ENCODE measurements at regions not wholly inside any gene's neighbourhood (a gene's known extent, or its start where the extent isn't known, plus 50 kb on each side); places are given as distances from the start of the nearest gene placed in this dataset.

- H3K4me3 ChIP-seq (ENCODE audit: low read depth, low read length), result no peak overlapping the region
Measured at GRCh38 chr18:10056506-10056905, 142.7 kb downstream of the VAPA start.

GRCh38 chr18:10057401-10057893 lies 143.6 kb downstream of the VAPA start:
- no peak overlapping the region for H3K4me3 ChIP-seq (ENCODE audit: low read depth, low read length)

GRCh38 chr18:10057894-10058791 lies 144.3 kb downstream of the VAPA start:
- H3K4me3 ChIP-seq (ENCODE audit: low read depth, low read length), result no peak overlapping the region

DNA sequence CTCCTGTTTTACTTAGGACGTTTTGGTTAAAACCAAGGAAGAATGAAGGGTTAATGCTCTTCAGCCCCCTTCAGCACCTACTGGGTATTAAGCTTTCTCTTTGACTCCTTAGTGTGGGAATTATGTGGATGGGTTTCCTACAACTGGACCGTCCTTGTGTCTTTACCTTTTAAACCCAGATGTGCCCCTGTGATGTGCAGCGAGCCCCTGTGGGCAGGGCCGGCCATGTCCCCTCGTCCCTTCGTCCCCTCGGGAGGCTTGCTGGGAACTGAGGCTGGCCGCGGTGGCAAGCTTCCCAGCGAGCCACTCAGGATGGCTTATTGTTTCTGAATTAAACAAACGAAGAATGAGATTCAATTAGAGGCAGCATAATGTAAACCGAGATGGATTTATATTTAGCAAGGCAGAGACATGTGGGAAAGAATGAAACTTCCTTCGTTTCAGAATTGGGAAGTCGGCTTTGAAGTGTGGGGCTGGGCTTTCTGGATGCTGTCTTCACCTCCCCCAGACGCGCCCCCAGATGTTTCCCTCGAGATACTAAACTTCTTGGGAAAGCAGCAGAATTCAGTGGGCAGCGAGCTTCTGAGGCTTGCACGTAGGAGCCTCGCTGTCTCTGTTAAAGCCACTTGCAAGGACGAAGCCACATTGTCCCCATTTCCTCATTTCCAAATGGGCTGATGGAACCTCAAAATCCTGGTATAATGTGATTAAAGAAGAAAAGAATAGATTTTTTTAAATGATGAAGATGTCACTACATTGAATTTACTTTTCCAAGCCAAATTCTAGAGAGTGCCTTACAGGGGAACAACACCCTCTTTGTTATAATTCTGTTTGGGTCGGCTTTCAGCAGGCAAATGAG lies 146.0 kb downstream of the VAPA start:
- H3K4me3 ChIP-seq (ENCODE audit: low read depth, low read length), result no peak overlapping the region

GRCh38 chr18:10060469-10060782 lies 146.6 kb downstream of the VAPA start:
- H3K4me3 ChIP-seq (ENCODE audit: low read depth, low read length), result no peak overlapping the region

- no peak overlapping the region for H3K4me3 ChIP-seq (ENCODE audit: low read depth, low read length)
Measured at GRCh38 chr18:10060841-10061240, 147.0 kb downstream of the VAPA start.

- H3K4me3 ChIP-seq (ENCODE audit: low read depth, low read length), result no peak overlapping the region
Measured at GRCh38 chr18:10061566-10062140, 147.8 kb downstream of the VAPA start.

DNA sequence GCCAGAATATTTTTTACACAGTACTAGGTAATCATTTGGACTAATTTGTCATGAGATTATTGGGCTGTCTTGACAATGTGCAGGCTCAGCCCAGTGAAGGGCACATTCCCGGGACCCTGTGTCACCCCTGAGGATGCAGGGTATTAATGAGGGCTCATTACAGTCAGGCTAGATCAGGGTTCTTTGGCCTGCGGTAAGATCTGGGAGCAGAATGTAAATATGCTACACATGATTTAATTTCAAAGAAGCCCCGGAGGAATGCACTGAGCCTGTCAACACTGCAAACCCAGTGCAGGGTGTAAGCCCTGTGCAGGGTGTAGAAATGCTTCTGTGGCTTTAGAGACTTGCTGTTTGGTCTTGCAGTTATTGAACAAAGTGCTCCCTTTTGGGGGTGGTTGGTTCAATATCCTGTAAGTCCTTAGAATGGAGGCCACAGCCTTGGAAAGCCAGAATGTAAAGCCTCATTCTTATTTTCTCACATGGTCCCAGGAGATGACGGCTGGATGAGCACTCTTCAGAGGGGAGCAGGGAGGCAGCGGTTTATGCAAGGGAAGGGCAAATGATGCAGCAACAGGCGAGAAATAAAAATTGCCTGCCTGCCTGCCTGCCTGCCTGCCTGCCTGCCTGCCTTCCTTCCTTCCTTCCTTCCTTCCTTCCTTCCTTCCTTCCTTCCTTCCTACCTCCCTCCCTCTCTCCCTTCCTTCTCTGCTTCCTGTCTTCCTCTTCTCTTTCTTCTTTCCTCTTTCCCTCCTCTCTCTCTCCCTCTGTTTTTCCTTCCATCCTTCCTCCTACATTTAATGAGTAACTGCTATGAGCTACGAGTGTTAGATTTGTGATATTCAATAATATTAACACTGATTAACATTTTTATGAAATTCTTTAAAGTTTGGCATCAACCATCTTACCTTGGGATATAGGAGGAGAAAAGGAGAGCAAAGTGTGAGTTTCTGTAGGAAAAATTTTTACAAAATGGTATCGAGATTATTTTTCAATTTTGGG lies 148.8 kb downstream of the VAPA start:
- H3K4me3 ChIP-seq (ENCODE audit: low read depth, low read length), result no peak overlapping the region

DNA sequence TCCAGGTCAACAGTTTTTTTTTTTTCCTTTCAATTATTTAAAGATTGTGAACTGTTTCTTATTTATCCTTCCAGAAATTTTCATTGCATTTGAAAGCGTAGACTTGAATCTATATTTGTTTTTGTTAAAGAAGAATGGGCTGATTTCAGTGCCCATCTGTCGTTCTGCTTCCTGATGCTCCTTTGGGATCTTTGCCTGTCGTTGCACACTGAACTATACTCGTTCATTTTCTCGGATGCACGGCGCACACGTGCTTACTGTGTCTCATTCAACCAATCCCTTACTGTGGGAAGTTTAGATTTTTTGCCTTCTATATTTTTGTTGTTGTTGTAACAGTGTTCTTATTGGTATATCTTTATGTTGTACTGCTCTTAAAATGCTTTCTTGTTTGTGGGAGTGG lies 149.7 kb downstream of the VAPA start:
- H3K4me3 ChIP-seq (ENCODE audit: low read depth, low read length), result no peak overlapping the region

GRCh38 chr18:10064267-10064666 lies 150.5 kb downstream of the VAPA start:
- no peak overlapping the region for H3K4me3 ChIP-seq (ENCODE audit: low read depth, low read length)

GRCh38 chr18:10065296-10065695 lies 151.5 kb downstream of the VAPA start:
- no peak overlapping the region for H3K4me3 ChIP-seq (ENCODE audit: low read depth, low read length)

GRCh38 chr18:10067670-10068659 lies 154.1 kb downstream of the VAPA start:
- H3K4me3 ChIP-seq (ENCODE audit: low read depth, low read length), result no peak overlapping the region

- H3K4me3 ChIP-seq (ENCODE audit: low read depth, low read length), result no peak overlapping the region
Measured at GRCh38 chr18:10068766-10069567, 155.2 kb downstream of the VAPA start.

GRCh38 chr18:10070561-10071000 lies 156.8 kb downstream of the VAPA start:
- H3K4me3 ChIP-seq (ENCODE audit: low read depth, low read length), result no peak overlapping the region

- no peak overlapping the region for H3K4me3 ChIP-seq (ENCODE audit: low read depth, low read length)
Measured at GRCh38 chr18:10072671-10073175, 158.9 kb downstream of the VAPA start.

- no peak overlapping the region for H3K4me3 ChIP-seq (ENCODE audit: low read depth, low read length)
Measured at GRCh38 chr18:10074110-10074509, 160.3 kb downstream of the VAPA start.

DNA sequence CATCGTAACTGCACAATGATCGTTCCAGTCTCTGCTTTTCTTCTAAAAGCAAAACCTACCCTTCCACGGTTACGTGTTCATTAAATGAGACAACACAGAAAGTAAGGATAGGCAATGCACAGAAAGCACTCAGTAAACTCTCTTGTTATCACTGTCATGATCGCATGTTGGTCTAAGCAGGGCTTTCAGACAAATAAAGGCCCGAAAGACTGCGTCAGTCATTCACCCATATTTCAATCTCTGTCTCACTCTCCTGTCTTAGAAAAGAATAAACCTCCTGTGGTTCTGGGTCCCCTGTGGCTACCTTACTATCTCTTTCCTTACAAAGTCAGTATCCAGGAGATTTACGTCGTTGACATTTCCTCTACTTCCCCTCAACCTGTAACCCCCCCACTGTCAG lies 160.9 kb downstream of the VAPA start:
- H3K4me3 ChIP-seq (ENCODE audit: low read depth, low read length), result no peak overlapping the region

DNA sequence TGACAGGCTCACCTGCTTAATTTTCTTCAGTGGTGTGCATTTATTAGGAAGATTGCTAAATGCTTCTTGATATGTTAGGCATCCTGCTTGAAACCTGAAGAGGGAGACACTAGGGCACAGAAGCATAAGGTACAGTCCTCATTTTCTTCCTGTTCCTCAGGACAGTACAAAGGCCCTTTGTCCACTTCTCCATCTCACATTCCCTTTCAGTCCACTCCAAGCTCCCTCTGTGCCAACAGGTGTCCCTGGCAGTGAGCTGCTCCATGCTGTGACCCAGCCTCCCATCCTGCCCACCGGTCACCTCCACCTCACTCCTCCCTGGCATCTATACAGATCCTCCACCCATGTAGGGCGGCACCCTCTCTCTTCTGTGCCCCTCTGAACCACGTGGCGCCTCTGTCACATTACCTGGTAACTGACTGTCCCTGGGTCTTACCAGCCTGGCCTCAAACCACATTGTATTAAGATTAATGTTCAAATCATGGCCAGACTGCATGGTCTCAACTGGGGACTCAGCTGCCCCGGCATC lies 162.8 kb downstream of the VAPA start:
- H3K4me3 ChIP-seq (ENCODE audit: low read depth, low read length), result no peak overlapping the region

Measured in iPS-11a (cell line).